ENCODE measurements at regions not wholly inside any gene's neighbourhood (a gene's known extent, or its start where the extent isn't known, plus 50 kb on each side); places are given as distances from the start of the nearest gene placed in this dataset.

DNA sequence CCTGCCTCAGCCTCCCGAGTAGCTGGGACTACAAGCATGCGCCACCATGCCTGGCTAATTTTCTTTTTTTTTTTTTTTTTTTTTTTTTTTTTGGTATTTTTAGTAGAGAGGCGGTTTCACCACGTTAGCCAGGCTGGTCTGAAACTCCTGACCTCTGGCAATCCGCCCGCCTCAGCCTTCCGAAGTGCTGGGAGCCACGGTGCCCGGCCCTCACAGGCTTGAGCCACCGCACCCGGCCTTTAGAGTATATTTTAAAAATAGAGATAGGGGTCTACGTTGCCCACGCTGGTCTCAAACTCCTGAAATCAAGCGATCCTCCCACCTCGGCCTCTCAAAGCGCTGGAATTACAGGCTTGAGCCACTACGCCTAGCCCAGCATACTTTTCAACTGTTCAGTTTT, 93.4 kb upstream of the CHD2 start:
- TF ChIP-seq ZBTB1 (CRISPR knock-in tag; IDR thresholded peaks at IDR 0.05; ENCODE audit: borderline replicate concordance) (no peak), GRHL1 (CRISPR knock-in tag; conservative IDR thresholded peaks at IDR 0.05) (no peak), E2F1 (CRISPR knock-in tag; IDR thresholded peaks at IDR 0.05) (no peak), MAFK (conservative IDR thresholded peaks at IDR 0.05 in 1 of 2, IDR thresholded peaks at IDR 0.05 in 1 of 2; ENCODE audit: low read length in 2 of 2) (no peak), NCOA2 (CRISPR knock-in tag; IDR thresholded peaks at IDR 0.05) (no peak), ATF1 (CRISPR knock-in tag; IDR thresholded peaks at IDR 0.05) (no peak), CBX1 (IDR thresholded peaks at IDR 0.05; ENCODE audit: low read depth) (no peak), AGO2 (optimal IDR thresholded peaks at IDR 0.05; ENCODE audit: low read depth, low read length) (no peak), KDM1A (CRISPR knock-in tag; IDR thresholded peaks at IDR 0.05) (no peak), ZNF839 (CRISPR knock-in tag; IDR thresholded peaks at IDR 0.05; ENCODE audit: borderline replicate concordance) (no peak), JUNB (CRISPR knock-in tag; IDR thresholded peaks at IDR 0.05; ENCODE audit: borderline replicate concordance) (no peak), ZNF644 (CRISPR knock-in tag; IDR thresholded peaks at IDR 0.05; ENCODE audit: low read depth) (no peak)
- TF ChIP-seq, protein P1, sequence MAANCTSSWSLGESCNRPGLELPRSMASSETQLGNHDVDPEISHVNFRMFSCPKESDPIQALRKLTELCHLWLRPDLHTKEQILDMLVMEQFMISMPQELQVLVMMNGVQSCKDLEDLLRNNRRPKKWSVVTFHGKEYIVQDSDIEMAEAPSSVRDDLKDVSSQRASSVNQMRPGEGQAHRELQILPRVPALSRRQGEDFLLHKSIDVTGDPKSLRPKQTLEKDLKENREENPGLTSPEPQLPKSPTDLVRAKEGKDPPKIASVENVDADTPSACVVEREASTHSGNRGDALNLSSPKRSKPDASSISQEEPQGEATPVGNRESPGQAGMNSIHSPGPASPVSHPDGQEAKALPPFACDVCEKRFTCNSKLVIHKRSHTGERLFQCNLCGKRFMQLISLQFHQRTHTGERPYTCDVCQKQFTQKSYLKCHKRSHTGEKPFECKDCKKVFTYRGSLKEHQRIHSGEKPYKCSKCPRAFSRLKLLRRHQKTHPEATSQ (CRISPR knock-in tag; IDR thresholded peaks at IDR 0.05; ENCODE audit: borderline replicate concordance): no peak
- TF ChIP-seq, protein P2, sequence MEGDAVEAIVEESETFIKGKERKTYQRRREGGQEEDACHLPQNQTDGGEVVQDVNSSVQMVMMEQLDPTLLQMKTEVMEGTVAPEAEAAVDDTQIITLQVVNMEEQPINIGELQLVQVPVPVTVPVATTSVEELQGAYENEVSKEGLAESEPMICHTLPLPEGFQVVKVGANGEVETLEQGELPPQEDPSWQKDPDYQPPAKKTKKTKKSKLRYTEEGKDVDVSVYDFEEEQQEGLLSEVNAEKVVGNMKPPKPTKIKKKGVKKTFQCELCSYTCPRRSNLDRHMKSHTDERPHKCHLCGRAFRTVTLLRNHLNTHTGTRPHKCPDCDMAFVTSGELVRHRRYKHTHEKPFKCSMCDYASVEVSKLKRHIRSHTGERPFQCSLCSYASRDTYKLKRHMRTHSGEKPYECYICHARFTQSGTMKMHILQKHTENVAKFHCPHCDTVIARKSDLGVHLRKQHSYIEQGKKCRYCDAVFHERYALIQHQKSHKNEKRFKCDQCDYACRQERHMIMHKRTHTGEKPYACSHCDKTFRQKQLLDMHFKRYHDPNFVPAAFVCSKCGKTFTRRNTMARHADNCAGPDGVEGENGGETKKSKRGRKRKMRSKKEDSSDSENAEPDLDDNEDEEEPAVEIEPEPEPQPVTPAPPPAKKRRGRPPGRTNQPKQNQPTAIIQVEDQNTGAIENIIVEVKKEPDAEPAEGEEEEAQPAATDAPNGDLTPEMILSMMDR (CRISPR knock-in tag; IDR thresholded peaks at IDR 0.05): no peak
